HG02943 (cell line): ENCODE measurements at regions not wholly inside any gene's neighbourhood (a gene's known extent, or its start where the extent isn't known, plus 50 kb on each side); places are given as distances from the start of the nearest gene placed in this dataset.

Experiments used
- ATAC-seq: cut with Tn5 transposase; IDR thresholded peaks from one replicate; pipeline ENCODE4 v1.9.1; 2021; ENCODE audit warnings: mild to moderate bottlenecking, low read depth, moderate library complexity; ENCODE audit not compliant: unreplicated experiment

DNA sequence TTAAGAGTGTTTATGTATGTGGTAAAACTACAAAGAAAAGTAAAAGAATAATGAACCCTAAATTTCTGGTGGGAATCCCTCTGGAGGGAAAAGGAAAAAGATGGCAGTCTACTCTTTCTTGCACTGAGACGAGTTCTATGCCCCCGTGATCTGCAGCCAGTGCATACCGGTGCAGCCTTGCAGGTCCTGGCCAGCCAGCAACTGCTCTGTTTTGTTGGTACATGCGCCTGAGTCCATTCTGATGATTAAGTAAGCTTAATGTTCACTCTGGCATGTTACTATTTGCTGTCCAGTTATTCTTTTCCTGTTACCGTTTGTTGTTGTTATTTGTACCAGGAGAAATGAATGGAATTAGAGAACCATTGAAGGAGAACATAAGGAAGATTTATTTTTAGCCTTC lies 95.1 kb upstream of the TMC3 start:
- ATAC-seq: no peak

DNA sequence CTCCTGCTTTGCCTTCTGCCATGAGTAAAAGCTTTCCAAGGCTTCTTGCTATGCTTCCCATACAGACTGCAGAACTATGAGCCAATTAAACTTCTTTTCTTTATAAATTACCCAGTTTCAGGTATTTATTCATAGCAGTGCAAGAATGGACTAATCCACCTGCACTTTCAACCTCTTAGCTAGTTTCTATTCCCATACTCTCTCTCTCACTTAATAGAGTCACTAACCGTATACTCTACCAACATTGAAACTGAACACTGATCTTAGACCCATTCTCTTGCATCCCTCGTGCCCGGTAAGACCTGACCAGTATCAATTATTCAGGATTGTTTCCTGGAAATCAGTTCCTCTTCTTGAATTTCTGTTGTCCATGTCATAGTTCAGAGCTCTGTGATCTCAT lies 92.7 kb upstream of the TMC3 start:
- ATAC-seq: no peak

DNA sequence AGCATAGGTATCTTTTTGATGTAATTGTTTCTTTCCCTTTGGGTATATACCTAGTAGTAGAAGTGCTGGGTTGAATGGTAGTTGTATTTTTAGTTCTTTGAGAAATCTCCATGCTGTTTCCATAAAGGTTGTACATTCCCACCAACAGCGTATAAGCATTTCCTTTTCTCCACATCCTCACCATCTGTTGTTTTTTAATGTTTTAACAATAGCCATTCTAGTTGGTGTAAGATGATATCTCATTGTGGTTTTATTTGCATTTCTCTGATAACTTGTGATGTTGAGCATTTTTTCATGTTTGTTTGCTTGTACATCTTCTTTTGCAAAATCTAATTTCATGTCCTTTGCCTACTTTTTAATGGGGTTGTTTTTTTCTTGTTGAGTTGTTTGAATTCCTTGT lies 80.0 kb upstream of the TMC3 start:
- no peak for ATAC-seq

DNA sequence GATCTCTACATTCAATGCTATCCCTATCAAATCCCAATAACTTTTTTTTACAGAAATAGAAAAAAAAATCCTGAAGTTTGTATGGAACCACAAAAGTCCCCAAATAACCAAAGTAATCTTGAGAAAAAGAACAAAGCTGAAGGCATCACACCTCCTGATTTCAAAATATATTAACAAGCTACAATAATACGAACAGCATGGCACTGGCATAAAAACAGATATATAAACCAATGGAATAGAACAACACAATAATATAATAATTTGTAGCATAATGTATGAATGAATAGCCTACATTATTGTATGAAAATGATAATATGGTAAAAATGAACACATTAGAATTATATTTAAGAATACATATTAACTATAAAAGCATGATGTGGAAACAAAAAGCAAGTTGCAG lies 76.7 kb upstream of the TMC3 start:
- no peak for ATAC-seq

DNA sequence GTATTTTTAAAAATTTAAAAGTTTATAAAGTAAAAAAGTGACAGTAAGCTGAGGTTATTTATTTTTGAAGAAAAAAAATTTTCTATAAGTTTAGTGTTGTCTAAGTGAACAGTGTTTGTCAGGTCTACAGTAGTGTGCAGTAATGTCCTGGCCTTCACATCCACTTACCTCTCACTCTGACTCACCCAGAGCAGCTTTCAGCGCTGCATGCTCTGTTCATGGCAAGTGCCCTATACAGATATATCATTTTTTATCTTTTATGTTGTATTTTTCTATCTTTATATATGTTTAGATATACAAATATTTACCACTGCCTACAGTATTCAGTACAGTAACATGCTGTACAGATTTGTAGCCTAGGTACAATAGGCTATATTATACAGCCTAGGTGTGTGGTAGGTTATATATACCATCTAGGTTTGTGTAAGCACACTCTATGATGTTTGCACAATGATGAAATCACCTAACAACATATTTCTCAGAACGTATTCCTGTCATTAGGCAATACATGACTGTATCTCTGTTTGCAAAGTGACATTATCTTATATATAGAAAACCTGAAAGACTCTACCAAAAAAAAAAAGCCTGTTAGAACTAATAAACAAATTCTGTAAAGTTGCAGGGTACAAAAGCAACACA lies 75.9 kb upstream of the TMC3 start:
- ATAC-seq: no peak

DNA sequence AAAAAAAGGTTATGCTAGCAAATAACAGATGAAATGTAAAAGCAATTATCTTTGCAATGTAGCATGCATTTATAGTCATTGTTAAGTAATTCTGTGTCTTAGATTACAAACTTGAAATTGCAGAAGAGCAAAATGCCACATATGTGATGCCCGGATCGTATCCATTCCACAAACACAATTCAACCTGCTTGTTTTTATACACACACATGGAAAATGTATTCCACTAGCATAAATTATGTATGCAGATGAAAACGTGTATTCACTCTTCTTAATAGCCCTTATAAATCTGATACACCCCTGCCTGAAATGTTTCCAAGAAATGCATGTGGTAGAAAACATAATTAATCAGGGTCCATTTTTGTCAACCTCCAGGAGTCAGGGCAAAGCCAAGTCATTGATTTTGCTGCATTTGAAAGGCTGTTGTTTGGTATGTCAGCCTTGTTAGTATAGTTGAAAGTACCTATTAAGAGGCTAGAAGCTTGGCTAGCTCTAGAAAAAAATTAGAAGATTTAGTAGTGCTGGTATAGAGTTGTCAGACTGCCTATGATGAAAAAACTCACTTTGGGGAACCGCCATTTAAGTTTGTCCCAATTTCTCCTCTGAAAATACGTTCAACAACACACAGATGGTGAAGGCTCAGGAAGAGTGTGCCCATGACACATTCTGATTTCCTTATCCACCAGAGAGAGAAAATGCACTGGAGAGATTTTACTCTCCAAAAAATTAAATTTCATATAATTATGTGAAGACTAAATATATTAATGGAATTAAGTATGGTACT lies 69.2 kb upstream of the TMC3 start:
- no peak for ATAC-seq

DNA sequence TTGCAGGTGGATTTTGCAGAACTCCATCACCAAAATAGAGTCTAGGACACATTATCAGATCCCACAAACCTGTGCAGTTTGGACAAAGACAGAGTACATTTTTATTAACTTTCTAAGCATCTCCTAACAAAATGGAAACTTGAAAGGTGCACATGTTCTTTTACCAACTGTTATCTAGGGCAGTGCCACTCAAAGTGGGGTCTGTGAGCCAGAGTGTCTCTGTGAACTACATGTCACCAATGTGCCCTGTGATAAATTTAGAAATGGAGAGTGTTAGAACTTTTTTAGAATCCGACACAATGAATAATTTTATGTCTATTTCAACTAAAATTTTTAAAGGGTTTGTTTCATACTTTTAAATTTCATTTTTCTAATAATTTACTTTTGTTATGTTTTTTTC lies 68.4 kb upstream of the TMC3 start:
- ATAC-seq: no peak

DNA sequence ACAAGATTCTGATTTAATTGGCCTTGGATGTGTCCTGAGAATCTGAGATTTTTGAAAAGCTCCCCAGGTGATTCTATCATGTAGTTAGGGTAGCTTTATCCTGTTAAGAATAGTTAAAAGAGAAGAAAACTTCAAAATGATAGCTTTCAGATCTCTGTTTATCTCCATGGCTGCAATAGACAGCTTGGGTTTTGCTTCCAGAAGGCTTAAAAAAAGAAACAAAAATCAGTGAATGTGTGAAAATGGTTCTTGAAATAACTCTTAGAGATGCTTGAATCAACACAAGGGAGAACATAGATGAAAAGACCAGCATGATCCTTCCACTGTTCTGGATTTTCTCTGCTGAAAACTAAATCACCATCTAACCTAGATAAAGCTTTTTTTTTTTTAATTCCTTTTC lies 60.8 kb upstream of the TMC3 start:
- ATAC-seq: no peak

DNA sequence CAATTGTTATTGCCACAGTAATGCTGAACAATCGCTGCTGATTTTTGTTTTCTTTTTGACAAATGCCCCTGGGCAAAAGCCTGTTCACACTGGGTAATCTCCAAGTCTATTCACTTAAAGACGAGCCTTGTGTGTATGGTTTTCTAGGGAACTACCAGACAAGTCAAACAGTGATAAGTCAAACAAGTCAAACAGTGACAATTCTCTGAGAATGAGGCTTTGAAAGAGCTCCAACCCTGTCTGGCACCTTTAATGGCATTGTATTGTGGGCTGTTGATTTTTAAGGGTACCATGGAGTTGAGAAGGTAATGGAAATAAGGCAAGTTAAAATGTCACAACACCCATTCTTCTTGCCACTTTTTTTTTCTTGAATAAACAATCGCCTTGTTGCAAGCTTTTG lies 59.4 kb upstream of the TMC3 start:
- ATAC-seq: no peak

DNA sequence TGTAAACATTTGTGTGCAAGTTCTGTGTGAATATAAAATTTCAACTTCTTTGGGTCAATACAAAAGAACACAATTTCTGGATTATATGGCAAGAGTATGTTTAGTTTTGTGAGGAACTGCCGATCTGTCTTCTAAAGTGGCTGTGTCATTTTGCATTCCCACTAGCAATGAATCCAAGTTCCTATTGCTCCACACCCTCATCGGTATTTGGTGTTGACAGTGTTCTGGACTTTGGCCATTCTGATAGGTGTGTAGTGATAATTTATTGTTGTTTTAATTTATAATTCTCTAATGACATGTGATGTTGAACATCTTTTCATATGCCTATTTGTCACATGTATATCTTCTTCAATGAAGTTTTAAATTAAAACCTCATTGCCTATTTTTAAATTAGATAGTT lies 58.2 kb upstream of the TMC3 start:
- no peak for ATAC-seq

DNA sequence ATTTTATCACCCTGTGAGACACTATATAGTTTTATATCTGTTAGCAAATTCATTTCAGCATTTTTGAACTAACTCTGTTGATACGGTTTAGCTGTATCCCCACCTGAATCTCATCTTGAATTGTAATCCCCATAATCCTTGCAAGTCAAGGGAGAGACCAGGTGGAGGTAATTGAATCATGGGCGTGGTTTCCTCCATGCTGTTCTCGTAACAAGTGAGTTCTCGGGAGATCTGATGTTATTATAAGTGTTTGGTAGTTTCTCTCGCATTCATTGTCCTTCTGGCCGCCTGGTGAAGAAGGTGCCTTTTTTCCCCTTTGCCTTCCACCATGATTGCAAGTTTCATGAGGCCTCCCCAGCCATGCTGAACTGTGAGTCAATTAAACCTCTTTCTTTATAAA lies 53.2 kb upstream of the TMC3 start:
- ATAC-seq: no peak

DNA sequence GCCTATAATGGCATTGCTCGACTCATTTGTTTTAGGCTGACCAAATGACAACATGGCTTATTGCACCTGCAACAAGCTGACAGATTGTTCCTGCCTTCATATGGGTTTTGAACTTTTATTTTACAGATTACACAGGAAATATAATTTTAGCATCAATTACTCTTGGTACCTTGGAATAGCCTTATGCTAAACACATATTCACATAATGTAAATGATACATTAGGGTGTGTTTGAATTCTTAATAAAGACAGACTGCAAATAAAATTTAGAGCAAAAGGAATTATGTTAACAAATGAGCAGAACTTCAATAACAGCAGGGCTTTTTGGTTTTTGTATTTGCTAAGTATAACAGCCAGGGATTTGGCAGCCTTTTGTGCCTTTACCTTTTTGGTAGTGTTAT lies 51.9 kb upstream of the TMC3 start:
- ATAC-seq: no peak
